HFF-Myc (cell line): ENCODE measurements at regions not wholly inside any gene's neighbourhood (a gene's known extent, or its start where the extent isn't known, plus 50 kb on each side); places are given as distances from the start of the nearest gene placed in this dataset.

Experiments used
- DNase-seq: peaks from one replicate; pipeline ENCODE4 v3.0.0-alpha.2; 2011; ENCODE audit warnings: low read depth; ENCODE audit errors: extremely low read depth
- H3K4me3 ChIP-seq: replicated peaks from 2 replicates; pipeline ENCODE4 v1.5.1; 2011; ENCODE audit warnings: low read depth, mild to moderate bottlenecking, control low read depth, low read length
- TF ChIP-seq, protein P1 (sequence below): IDR thresholded peaks from 2 replicates; pipeline ENCODE4 v1.5.1; 2012; ENCODE audit warnings: mild to moderate bottlenecking, low read depth, low read length, control low read depth; ENCODE audit errors: missing control alignments

DNA sequence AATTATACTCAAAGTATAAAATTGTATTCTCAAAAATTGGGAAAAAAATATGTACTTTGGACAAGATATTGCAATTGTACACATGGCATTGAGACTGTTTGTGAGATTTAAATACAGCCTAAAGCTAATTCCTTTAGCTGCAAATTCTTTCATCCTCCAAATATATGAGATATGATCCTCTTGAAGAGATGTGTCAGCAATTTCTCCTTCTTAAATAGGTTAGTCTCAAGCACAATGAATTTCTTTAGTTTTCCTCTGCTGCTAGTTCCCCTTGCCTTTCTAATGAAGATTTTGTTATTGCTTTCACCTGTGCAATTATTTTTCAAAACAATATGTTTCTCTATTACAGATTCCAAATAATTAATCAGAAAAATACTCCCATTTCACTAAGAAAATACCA, 153.4 kb upstream of the GULP1 start:
- no peak overlapping the region for H3K4me3 ChIP-seq
- no peak for DNase-seq
- TF ChIP-seq, protein P1, sequence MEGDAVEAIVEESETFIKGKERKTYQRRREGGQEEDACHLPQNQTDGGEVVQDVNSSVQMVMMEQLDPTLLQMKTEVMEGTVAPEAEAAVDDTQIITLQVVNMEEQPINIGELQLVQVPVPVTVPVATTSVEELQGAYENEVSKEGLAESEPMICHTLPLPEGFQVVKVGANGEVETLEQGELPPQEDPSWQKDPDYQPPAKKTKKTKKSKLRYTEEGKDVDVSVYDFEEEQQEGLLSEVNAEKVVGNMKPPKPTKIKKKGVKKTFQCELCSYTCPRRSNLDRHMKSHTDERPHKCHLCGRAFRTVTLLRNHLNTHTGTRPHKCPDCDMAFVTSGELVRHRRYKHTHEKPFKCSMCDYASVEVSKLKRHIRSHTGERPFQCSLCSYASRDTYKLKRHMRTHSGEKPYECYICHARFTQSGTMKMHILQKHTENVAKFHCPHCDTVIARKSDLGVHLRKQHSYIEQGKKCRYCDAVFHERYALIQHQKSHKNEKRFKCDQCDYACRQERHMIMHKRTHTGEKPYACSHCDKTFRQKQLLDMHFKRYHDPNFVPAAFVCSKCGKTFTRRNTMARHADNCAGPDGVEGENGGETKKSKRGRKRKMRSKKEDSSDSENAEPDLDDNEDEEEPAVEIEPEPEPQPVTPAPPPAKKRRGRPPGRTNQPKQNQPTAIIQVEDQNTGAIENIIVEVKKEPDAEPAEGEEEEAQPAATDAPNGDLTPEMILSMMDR, result no peak

DNA sequence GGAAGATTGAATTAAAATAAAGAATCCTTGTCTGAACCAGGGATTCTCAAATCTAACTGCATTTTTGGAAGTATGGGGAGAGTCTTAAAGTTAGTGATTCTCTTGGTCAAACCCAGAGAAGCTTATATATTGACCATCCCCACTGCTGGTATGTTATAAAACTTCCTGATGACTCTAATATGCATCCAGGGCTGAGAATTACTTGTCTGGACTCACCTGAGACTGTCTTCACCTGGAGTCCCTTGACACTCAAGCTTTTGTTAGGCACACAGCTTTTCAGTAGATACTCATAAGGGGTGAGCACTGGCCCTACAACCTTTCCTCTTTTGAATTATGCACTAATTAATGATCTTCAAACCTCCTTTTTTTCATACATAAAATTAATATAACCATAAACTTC, 149.6 kb upstream of the GULP1 start:
- no peak overlapping the region for H3K4me3 ChIP-seq
- DNase-seq, result no peak
- TF ChIP-seq, protein P1, result no peak

DNA sequence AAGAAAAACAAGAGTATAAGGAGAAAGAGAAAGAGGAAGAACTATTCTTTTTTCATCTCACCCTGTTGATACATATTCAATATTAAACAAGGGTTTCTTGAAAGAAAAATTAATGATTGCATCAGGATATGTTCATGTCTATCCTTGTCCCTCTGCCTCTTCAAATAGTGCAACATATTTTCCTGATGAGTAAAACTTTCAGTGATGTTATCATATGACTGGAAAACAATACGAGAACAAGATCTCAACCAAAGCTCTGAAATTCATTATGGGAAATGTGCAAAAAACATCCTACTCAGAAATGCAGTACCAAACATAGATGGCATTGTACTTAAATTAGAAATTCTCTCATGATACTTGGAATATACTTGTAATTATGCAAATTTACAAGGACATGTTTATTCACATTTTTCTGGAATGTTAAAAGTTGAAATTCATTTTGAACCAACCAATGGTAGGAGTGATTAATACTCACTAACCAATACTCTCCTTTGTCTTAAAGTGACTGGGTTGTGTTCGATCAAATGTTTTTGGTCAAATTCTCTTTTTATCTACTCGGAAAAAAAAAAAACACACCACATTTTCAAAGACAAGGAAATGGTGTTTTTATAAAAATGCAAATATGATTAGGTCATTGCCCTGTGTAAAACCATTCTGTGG, 148.9 kb upstream of the GULP1 start:
- no peak overlapping the region for H3K4me3 ChIP-seq
- DNase-seq, result no peak
- TF ChIP-seq, protein P1, result no peak

DNA sequence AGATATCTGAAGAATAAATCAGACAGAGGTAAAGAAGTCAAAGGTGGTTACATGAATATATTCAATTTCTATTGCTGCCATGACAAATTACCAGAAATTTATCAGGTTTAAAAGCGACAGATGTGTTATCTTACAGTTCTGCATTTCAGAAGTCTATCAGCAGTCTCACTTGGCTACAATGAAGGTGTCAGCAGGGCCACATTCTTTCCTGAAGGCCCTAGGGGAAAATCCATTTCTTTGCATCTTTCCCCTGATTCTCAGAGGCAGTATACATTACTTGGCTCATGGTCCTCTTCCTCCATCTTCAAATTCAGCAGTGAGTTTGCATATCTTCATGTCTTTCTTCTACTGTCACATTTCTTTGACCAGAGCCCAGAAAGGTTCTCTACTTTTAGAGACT, 145.8 kb upstream of the GULP1 start:
- H3K4me3 ChIP-seq, result no peak overlapping the region
- no peak for DNase-seq
- TF ChIP-seq, protein P1, result no peak

DNA sequence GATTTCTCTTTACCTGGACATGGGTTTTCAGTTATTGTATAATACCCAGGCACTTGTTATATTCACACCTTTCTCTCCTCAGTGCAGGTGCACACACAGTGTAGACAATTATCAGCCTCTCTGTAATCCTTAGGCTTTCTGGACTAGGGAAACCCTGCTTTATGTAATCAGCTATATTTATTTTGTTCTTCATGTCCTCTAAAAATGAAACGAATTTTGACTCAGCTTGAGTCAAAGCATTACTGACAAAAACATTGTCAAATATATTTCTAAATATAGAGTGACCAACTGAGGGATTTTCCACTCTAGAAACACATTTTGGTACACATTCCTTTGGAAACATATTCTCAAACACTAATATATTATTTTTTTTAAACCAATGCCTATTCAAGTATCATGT, 144.8 kb upstream of the GULP1 start:
- DNase-seq, result no peak
- no peak overlapping the region for H3K4me3 ChIP-seq
- TF ChIP-seq, protein P1, result no peak

DNA sequence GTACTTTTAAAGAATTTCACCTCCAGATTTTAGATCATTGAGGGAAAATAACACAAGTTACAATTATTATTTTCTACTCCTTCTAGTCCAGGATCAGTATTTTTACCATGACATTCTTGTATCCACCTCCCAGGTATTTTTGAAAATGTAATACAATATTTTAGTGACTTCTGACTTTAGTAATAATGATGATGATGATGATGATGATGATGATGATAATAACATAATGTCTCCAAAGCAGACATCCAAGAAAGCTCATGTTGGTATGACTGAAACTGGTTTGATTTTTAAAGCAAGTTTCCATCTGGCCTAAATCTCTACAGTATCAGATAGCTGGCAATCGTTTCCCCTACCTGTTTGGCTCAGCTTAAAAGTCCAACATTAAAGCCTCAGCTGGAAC, 140.0 kb upstream of the GULP1 start:
- DNase-seq, result no peak
- TF ChIP-seq, protein P1, result no peak
- H3K4me3 ChIP-seq, result no peak overlapping the region

DNA sequence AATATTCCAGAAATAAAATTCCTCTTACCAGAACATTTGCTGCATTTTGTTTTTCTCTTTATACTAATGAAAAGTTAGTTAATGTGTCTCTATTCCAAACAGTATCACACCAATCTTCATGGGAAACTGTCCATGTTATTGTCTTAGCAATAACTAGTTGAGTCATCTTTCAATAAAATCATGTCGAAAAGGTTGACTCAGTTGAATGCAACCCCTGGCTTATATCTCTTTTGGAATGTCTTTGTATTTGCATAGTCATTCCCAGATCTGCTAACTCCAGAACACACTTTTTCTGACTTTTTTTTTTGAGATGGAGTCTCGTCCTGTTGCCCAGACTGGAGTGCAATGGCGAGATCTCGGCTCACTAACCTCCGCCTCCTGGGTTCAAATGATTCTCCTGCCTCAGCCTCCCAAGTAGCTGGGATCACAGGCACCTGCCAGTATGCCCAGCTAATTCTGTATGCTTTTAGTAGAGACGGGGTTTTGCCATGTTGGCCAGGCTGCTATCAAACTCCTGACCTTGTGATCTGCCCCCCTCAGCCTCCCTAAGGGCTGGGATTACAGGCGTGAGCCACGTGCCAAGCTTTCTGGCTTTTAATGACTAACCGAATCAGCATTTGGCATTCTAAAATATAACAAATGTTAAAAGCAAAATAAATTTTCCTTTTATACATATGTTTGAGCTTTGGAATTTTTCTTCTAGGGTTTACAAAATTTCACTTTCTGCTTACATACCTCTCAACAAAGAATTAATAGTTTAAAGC, 133.2 kb upstream of the GULP1 start:
- DNase-seq, result no peak
- no peak overlapping the region for H3K4me3 ChIP-seq
- TF ChIP-seq, protein P1, result no peak
